HG03108 (cell line): ENCODE measurements at regions not wholly inside any gene's neighbourhood (a gene's known extent, or its start where the extent isn't known, plus 50 kb on each side); places are given as distances from the start of the nearest gene placed in this dataset.
"Not testable (repeated sequence)": the region's sequence is repeated elsewhere in the genome, so short reads cannot be mapped to it uniquely, and the experiment has no call there.

Source experiments
- ATAC-seq: cut with Tn5 transposase; IDR thresholded peaks from one replicate; pipeline ENCODE4 v1.9.1; 2021; ENCODE audit warnings: moderate library complexity; ENCODE audit not compliant: unreplicated experiment

GRCh38 chr13:66074018-66074615, 1156.0 kb downstream of the PCDH9 start:
- ATAC-seq, result no peak

DNA sequence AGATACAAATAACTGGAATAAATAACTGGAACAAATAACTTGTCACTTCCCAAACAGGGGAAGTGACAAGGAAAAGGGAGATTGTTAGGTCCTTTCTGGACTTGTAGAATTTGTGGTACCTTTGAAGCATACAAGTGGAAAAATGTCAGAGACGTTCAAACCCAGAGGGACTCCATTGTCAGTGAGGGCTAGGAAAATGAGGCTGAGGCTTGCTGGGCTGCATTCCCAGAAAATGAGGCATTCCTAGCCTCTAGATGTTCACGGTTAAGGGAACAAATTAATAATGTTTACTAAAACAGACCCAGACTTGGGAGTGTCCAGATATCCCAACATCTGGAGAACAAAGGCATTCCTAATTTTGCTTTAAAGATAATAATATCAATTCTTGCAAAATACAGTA, 1158.0 kb downstream of the PCDH9 start:
- not testable (repeated sequence) for ATAC-seq

GRCh38 chr13:66071608-66072007, 1158.5 kb downstream of the PCDH9 start:
- no peak for ATAC-seq

- no peak for ATAC-seq
Measured at GRCh38 chr13:66071029-66071428, 1159.1 kb downstream of the PCDH9 start.

GRCh38 chr13:66069570-66069969, 1160.6 kb downstream of the PCDH9 start:
- no peak for ATAC-seq

DNA sequence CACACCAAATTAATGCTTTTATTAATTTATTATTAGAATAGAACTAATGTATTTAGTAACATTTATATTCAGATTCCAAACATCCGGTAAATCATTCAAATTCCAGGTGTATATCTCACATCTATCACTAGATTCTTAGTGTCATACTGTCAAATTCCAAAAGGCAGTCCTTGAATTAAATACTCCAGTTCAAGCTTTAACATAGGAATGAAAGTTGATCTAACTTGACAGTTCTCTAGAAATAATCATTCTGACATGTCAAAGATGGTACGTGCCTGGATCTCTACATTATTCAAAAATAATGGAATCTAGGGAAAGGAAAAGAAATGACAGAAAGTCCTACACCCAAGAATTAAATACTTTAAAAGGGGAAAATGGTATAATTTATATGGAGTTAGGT, 1161.5 kb downstream of the PCDH9 start:
- ATAC-seq, result no peak

GRCh38 chr13:66048888-66049287, 1181.2 kb downstream of the PCDH9 start:
- no peak for ATAC-seq

DNA sequence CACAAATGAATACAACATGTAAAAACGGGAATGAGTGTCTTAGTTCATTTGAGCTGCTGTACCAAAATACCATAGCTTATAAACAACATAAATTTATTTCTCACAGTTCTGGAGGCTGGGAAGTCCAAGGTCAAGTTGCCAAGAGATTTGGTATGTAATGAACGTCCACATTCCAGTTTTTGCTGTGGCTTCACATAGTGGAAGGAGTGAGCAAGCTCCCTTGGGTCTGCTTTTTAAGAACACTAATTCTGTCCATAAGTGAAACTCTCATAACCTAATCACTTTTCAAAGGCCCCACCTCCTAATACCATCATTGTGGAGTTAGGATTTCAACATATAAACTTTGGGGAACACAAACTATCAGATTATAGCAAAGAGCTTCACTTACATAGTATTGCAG, 1189.6 kb downstream of the PCDH9 start:
- no peak for ATAC-seq

DNA sequence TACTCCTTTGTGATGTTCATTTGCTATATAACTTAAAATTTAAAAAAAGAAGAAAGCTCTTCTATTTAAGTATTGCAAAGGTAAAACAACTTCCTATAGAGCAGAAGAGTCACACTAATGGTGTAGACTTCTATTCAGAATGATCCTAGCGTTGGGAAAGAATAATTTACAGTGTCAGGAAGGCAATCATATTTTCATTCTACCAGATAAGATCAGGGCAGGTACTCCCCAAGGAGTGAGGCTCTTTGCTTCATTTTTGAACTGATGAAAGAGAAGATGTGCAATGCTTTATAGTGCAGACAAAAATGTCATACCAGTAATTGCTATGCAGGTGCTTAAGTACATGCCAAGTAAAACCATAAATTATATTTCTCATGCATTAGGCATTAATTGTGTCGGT, 1193.0 kb downstream of the PCDH9 start:
- ATAC-seq, result no peak

DNA sequence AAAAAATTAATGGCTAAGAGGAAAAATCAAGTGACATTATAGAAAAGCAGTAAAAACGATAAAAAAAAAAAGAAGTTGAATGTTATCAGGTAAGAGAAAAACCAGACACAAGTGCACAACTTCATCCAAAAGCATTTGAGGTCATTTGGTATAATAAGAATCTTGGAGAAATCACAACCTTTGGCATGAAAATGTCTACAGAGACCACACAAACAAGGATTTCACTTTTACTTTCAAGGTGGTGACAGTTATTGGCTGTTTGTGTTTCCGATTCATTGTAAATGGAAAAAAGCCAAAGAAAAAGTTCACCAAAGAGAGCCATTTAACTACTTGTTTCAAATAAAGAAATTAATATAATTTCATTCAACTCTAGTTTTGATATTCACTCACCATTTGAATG, 1193.5 kb downstream of the PCDH9 start:
- ATAC-seq, result no peak

DNA sequence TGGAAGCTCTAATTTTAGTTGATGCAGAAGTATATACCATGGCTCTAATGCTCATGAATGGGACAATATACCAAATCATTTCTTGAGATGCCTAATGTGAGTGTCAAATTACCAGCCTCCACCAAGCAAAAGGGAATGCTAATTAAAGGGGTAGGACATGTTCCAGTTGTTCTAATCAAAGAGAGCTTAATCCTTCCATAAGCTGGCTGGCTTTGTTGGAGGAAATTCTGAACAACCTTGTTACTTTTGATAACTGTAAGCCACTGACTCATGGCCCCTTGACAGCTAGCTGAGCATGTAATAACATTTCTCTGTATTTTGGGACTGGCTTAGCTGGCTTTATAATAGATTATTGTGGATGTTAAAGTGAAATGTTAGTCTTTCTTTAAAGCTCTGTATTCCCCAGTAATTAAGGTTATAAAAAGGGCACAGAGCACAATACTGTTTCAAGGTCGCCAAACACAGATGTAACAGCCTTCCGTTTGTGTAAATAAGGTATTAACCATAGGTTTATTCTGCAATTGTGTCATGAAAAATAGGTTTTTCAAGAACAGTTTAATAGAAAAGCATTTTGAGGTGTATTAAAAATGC, 1194.0 kb downstream of the PCDH9 start:
- no peak for ATAC-seq

GRCh38 chr13:66033924-66034323, 1196.2 kb downstream of the PCDH9 start:
- no peak for ATAC-seq

GRCh38 chr13:66021846-66022245, 1208.3 kb downstream of the PCDH9 start:
- ATAC-seq, result no peak

- no peak for ATAC-seq
Measured at GRCh38 chr13:66014771-66015170, 1215.4 kb downstream of the PCDH9 start.

DNA sequence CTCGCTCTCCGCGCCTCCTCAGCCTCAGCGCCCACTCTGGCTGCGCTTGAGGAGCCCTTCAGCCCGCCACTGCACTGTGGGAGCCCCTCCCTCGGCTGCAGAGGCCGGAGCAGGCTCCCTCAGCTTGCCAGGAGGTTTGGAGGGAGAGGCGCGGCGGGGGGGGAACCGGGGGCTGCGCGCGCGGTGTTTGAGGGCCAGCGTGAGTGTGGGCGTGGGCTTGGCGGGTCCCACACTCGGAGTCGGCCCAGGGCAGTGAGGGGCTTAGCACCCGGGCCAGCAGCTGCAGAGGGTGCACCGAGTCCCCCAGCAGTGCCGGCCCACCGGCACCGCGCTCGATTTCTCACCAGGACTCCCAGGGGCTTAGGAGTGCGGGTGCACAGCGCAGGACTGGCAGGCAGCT, 1220.9 kb downstream of the PCDH9 start:
- ATAC-seq, result no peak

DNA sequence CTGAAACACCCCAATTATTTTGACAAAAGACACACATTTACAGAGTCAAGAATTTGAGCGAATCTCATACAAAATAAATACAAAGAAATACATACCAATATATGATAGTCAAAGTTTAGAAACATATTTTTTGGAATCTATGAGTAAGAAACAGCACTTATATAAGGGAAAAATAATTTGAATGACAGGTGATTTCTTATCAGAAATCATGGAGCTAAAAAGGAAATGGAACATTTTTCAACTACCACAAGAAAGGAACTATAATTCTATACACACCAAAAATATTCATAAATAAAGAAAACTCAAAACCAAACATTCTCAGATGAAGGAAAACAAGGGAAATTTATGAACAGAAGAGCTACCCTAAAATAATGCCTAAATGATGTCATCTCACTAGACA, 1226.6 kb downstream of the PCDH9 start:
- no peak for ATAC-seq

GRCh38 chr13:66001140-66001539, 1229.0 kb downstream of the PCDH9 start:
- ATAC-seq, result no peak

GRCh38 chr13:65999411-65999810, 1230.7 kb downstream of the PCDH9 start:
- no peak for ATAC-seq

- ATAC-seq, result no peak
Measured at GRCh38 chr13:65990684-65991083, 1239.5 kb downstream of the PCDH9 start.

DNA sequence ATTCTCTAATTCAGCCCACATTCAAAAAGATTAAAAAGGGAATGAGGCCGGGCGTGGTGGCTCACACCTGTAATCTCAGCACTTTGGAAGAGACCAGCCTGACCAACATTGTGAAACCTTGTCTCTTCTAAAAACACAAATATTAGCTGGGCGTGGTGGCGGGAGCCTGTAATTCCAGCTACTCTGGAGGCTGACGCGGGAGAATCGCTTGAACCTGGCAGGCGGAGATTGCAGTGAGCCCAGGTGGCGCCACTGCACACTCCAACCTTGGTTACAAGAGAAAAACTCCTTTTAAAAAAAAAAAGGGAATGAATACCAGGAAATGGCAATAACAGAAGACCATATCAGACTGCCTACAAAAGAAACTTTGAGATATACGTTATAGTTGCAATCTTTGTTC, 1244.5 kb downstream of the PCDH9 start:
- ATAC-seq, result no peak

- no peak for ATAC-seq
Measured at GRCh38 chr13:65977525-65977924, 1252.6 kb downstream of the PCDH9 start.

DNA sequence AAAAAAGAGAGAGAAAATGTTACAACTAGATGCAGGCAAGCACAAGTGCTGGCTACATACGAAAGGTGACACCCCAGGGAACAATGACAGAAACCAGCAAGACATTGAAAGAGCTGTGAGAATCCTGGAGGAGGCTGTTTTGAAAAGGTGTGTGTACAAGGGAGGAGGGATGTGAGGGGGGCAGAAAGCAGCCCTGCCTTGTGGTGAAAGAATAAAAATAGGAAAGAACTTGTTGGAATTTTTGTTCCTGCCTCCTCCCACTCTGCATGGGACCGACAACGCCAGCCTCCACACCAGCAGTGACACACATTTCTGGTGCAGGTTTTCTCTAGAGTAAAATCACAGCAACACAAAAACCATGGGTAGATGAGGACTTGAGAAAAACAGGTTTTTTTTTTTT, 1258.6 kb downstream of the PCDH9 start:
- ATAC-seq, result no peak

GRCh38 chr13:65966991-65967451, 1263.1 kb downstream of the PCDH9 start:
- no peak for ATAC-seq
